Activated T-cell treated with anti-CD3 and anti-CD28 coated beads for 24 hours (primary cell): ENCODE measurements at regions not wholly inside any gene's neighbourhood (a gene's known extent, or its start where the extent isn't known, plus 50 kb on each side); places are given as distances from the start of the nearest gene placed in this dataset.
A peak's percentile ranks its signal among the peaks of the same experiment; 100 is the strongest.
"Not testable (repeated sequence)": the region's sequence is repeated elsewhere in the genome, so short reads cannot be mapped to it uniquely, and the experiment has no call there.

Experiments used
- DNase-seq: peaks from one replicate; pipeline ENCODE4 v3.0.0-alpha.2; 2020; ENCODE audit warnings: low read depth

- no peak for DNase-seq
These were observed 1510.3 kb upstream of the PCDH10 start for GRCh38 chr4:131638781-131639180.

- DNase-seq, result no peak
These were observed 1504.5 kb upstream of the PCDH10 start for GRCh38 chr4:131644619-131645018.

GRCh38 chr4:131649227-131649626, 1499.9 kb upstream of the PCDH10 start:
- DNase-seq, result no peak

- DNase-seq, result no peak
These were observed 1498.1 kb upstream of the PCDH10 start for GRCh38 chr4:131650951-131651350.

GRCh38 chr4:131683314-131683713, 1465.8 kb upstream of the PCDH10 start:
- not testable (repeated sequence) for DNase-seq

GRCh38 chr4:131721883-131722282, 1427.2 kb upstream of the PCDH10 start:
- DNase-seq, result no peak

- DNase-seq, result not testable (repeated sequence)
These were observed 1426.0 kb upstream of the PCDH10 start for GRCh38 chr4:131723069-131723468.

GRCh38 chr4:131724847-131725246, 1424.2 kb upstream of the PCDH10 start:
- DNase-seq, result peak; percentile 31

- not testable (repeated sequence) for DNase-seq
These were observed 1423.6 kb upstream of the PCDH10 start for GRCh38 chr4:131725521-131725920.

- not testable (repeated sequence) for DNase-seq
These were observed 1422.2 kb upstream of the PCDH10 start for GRCh38 chr4:131726940-131727339.

GRCh38 chr4:131727418-131727817, 1421.7 kb upstream of the PCDH10 start:
- DNase-seq, result not testable (repeated sequence)

- DNase-seq, result not testable (repeated sequence)
These were observed 1419.9 kb upstream of the PCDH10 start for GRCh38 chr4:131729205-131729604.

GRCh38 chr4:131729716-131730398, 1419.2 kb upstream of the PCDH10 start:
- not testable (repeated sequence) for DNase-seq

- DNase-seq, result not testable (repeated sequence)
These were observed 1418.5 kb upstream of the PCDH10 start for GRCh38 chr4:131730574-131730973.

- not testable (repeated sequence) for DNase-seq
These were observed 1417.0 kb upstream of the PCDH10 start for GRCh38 chr4:131732034-131732630.

- not testable (repeated sequence) for DNase-seq
These were observed 1414.8 kb upstream of the PCDH10 start for GRCh38 chr4:131734321-131734720.

- DNase-seq, result not testable (repeated sequence)
These were observed 1414.2 kb upstream of the PCDH10 start for GRCh38 chr4:131734851-131735385.

GRCh38 chr4:131738991-131739390, 1410.1 kb upstream of the PCDH10 start:
- DNase-seq, result not testable (repeated sequence)

GRCh38 chr4:131741836-131742235, 1407.3 kb upstream of the PCDH10 start:
- DNase-seq, result not testable (repeated sequence)

- DNase-seq, result not testable (repeated sequence)
These were observed 1406.4 kb upstream of the PCDH10 start for GRCh38 chr4:131742536-131743205.

- not testable (repeated sequence) for DNase-seq
These were observed 1405.7 kb upstream of the PCDH10 start for GRCh38 chr4:131743348-131743747.

GRCh38 chr4:131747203-131747602, 1401.9 kb upstream of the PCDH10 start:
- not testable (repeated sequence) for DNase-seq

GRCh38 chr4:131749224-131749623, 1399.9 kb upstream of the PCDH10 start:
- DNase-seq, result not testable (repeated sequence)
